GM12873 (cell line): ENCODE measurements at regions not wholly inside any gene's neighbourhood (a gene's known extent, or its start where the extent isn't known, plus 50 kb on each side); places are given as distances from the start of the nearest gene placed in this dataset.

Experiments
- TF ChIP-seq, protein P1 (sequence below): IDR thresholded peaks from 2 replicates; pipeline ENCODE4 v1.5.1; 2012; ENCODE audit warnings: low read depth, mild to moderate bottlenecking, moderate library complexity, low read length, control low read depth; ENCODE audit not compliant: insufficient read depth; ENCODE audit errors: missing control alignments

DNA sequence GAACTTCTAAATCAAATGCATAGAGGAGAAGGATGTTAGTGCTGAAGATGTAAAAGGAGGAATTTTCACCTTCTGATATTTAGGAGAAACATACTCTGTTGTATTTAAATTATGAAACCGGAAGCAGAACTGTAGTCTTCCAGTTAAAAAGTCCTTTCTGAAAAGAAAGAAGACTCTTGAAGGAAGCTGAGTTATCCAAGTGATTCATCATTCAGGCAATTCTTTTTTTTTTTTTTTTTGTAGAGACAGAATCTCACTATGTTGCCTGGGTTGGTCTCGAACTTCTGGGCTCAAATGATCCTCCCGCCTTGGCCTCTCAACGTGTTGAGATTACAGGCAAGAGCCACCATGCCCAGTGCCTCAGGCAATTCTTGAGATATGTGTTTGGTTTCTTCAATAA lies 424.8 kb upstream of the TPM1 start:
- TF ChIP-seq, protein P1, sequence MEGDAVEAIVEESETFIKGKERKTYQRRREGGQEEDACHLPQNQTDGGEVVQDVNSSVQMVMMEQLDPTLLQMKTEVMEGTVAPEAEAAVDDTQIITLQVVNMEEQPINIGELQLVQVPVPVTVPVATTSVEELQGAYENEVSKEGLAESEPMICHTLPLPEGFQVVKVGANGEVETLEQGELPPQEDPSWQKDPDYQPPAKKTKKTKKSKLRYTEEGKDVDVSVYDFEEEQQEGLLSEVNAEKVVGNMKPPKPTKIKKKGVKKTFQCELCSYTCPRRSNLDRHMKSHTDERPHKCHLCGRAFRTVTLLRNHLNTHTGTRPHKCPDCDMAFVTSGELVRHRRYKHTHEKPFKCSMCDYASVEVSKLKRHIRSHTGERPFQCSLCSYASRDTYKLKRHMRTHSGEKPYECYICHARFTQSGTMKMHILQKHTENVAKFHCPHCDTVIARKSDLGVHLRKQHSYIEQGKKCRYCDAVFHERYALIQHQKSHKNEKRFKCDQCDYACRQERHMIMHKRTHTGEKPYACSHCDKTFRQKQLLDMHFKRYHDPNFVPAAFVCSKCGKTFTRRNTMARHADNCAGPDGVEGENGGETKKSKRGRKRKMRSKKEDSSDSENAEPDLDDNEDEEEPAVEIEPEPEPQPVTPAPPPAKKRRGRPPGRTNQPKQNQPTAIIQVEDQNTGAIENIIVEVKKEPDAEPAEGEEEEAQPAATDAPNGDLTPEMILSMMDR: no peak

DNA sequence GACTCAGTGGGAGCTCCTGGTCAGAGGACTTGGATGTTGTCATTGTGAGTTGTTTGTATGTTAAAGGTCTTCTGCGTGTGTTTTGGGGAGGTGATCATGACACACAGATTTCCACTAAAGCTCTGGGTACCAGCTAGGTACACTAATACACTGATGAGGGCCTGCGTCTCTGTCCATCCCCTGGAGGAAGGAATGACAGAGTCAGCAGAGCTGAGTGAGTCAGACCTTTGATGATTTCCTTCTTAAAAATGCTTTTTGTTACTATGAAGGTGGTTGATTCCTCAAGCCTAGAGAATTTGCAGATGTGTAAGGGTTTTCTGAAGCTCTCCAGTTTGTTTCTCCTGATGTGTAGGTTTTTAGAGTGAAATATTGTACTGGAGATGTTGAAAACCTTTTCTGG lies 424.1 kb upstream of the TPM1 start:
- TF ChIP-seq, protein P1: no peak

DNA sequence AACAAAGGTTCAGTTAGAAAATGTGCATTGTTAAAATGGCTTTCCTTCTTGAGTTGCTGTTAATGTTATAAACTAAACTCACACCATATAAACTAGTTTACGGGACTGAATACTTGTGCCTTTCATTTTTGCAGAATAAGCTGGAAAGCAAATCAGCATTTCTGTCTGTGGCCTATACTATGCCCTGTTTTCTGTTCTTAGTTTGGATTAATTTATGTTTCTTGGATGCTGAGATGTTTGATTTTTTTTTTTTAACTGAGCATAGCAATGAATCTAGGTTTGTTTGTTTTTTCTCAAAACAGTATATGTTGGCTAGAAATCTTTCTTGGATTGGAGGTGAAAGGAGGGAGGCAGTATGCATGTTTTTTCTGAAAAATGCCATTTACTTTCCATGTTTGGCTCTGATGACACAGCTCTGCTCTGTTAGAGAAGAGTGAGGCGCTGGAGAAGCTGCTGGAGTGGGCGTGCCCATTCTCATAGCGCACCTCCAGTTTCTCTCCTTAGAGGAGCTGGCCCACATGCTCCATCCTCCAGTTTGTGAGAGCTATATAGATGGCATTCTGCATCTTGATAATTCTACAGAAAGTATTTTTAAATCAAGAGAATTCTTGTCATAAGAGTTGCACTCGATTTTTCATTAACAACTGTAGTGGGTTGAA lies 423.6 kb upstream of the TPM1 start:
- TF ChIP-seq, protein P1: no peak

DNA sequence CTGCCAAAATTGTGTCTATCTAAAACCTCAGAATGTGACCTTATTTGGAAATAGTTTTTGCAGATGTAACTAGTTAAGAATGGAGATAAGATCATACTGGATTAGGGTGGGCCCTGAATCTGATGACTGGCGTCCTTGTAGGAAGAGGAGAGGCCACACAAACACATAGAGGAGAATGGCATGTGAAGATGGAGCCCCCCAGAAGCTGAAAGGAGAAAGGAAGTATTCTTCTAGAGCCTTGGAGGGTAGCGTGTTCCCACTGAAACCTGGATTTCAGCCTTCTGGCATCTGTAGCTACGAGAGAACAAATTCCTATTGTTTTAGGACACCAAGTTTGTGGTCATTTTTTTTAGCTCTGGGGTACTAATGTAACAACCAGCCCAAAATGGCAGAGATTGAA lies 423.0 kb upstream of the TPM1 start:
- TF ChIP-seq, protein P1: no peak

DNA sequence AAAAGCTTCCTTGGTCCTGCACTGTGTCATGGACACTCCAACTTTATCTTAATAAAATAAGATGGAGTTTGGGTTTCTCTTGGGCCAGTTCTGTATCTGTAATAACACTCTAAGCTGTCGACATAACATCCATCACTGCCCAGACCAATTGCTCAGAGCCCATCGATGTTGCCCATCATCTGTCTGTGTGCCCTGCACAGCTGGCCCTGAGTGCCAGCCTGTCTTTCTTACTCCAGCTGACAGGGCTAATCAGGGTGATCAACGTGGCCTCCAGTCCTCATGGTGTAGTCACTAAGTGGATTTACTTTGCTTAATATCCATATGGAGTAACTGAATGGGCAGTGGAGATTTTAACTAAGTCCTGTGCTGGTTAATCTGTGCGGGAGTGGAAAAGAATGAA lies 419.8 kb upstream of the TPM1 start:
- TF ChIP-seq, protein P1: no peak

DNA sequence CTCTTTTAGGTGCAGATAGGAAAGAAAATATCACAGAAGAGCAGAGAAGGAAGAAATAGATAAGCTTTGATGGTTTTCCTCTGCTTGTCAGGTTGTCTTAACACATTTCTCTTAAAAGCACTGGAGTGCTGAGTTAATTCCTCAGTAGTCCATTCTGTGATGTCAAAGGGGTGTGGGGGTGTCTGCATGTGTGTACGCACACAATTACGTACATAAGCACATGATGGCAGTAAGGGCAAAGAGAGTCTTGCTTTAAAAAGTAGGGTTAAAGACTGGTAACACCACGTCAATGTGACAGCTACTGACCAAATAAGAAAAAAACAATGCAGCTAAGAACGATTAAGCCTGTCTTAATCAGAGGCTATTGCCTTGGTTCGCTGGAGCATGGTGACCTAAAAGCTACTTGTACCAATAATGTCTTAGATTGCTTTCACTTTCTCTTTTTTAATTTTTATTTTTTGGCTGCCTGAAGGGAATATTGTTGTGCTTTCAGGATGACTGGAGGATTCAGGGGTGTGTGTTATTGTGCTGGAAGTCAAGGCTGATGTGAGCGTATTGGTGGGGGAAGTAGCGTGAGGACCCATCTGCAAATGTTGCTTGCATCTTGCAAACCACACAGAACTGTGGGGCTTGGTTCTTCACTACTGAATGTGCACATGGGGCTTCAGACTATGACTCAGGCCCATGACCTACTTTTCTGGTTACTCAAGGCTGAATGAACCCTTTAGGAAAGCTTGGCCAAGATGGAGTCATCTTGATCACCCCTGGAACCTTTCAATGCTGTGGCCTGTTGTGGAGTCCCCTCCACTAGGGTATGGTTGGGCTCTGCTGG lies 417.8 kb upstream of the TPM1 start:
- TF ChIP-seq, protein P1: no peak

DNA sequence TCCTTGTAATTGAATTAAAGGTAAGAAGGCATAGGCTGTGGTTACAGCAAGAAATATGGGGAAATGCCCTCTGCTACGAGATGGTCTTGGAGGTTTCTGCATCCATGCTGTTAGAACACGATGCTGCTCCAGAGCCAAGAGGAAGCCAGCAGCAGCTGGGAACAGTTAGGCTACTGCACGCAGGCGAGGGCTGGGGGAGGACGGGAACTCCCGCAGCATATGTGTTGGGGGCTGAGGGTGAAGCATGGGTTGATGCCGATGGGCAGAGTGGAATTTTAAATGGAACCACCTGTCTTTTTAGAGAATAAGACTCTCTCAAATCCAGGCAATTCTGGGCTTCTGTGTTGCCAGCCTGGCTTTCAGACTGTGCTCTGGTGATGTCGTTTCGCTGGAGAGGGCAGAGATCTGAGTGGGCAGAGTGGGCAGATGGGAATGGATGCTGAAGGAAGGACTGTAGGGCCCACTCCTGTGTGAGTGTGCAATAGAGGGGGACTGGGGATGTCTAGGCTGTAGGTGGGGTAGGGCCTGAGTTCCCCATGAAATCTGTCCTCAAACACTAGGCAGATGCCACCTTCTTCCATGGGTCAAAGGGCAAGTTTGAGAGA lies 417.0 kb upstream of the TPM1 start:
- TF ChIP-seq, protein P1: no peak
